Body of pancreas (tissue), 4 donors: ENCODE measurements at regions not wholly inside any gene's neighbourhood (a gene's known extent, or its start where the extent isn't known, plus 50 kb on each side); places are given as distances from the start of the nearest gene placed in this dataset.

Source experiments
- ATAC-seq: fragments of 150-250 bp; one replicate; pipeline ENCODE4 v1.9.1; 2016
- DNase-seq, 4 donors: peaks; one replicate each; pipeline ENCODE4 v3.0.0-alpha.2; 2019
- H3K27ac ChIP-seq, 4 donors: fragments of 200-600 bp; sonication (generic); 1 replicate in 3 of 4; 2 replicates in 1 of 4; pipeline versions ENCODE4 v1.5.1 to v1.6.1; 2016 to 2019; ENCODE audit warnings: mild to moderate bottlenecking in 1 of 4, mixed read lengths in 1 of 4, moderate library complexity in 1 of 4
- H3K27me3 ChIP-seq, 2 donors: fragments of 200-600 bp; sonication (generic); one replicate each; pipeline ENCODE4 v1.6.0; 2016; ENCODE audit warnings: mild to moderate bottlenecking in 1 of 2
- H3K36me3 ChIP-seq, 2 donors: fragments of 200-600 bp; sonication (generic); replicated peaks in 1 of 2; 2 replicates each; pipeline ENCODE4 v1.5.1; 2016; ENCODE audit warnings: low read depth in 2 of 2; ENCODE audit not compliant: insufficient read depth in 1 of 2
- H3K4me1 ChIP-seq: fragments of 200-600 bp; sonication (generic); one replicate; pipeline ENCODE4 v1.6.0; 2016
- H3K4me3 ChIP-seq, 2 donors: fragments of 200-600 bp; sonication (generic); 1 replicate in 1 of 2; 2 replicates in 1 of 2; pipeline ENCODE4 v1.5.1; 2016 to 2019
- H3K9me3 ChIP-seq, 3 donors: fragments of 200-600 bp; sonication (generic); 1 replicate in 2 of 3; 2 replicates in 1 of 3; pipeline ENCODE4 v1.5.1; 2016
- POLR2A ChIP-seq, 3 donors: fragments of 450-650 bp; IDR thresholded peaks; one replicate each; pipeline ENCODE4 v1.6.1; 2016; ENCODE audit warnings: antibody characterized with exemption in 3 of 3, mild to moderate bottlenecking in 2 of 3
- WGBS, 2 donors: methylation state at CpG; one replicate each; pipeline ENCODE4 v1.1.5; 2017; 5-methylcytosine and 5-hydroxymethylcytosine counted together
- intact Hi-C: fragments of 100-400 bp; cut with DNase I; formaldehyde crosslinking; loops from one replicate; pipeline ENCODE4 v1.15.1; 2023
- TF ChIP-seq, protein P1 (sequence below), 7 experiments: fragments of 450-650 bp in 4 of 7; fragments of 200-600 bp in 3 of 7; sonication (generic) in 3 of 7; IDR thresholded peaks; one replicate each; pipeline ENCODE4 v1.5.1; 2016 to 2019; ENCODE audit warnings: antibody characterized with exemption in 7 of 7

DNA sequence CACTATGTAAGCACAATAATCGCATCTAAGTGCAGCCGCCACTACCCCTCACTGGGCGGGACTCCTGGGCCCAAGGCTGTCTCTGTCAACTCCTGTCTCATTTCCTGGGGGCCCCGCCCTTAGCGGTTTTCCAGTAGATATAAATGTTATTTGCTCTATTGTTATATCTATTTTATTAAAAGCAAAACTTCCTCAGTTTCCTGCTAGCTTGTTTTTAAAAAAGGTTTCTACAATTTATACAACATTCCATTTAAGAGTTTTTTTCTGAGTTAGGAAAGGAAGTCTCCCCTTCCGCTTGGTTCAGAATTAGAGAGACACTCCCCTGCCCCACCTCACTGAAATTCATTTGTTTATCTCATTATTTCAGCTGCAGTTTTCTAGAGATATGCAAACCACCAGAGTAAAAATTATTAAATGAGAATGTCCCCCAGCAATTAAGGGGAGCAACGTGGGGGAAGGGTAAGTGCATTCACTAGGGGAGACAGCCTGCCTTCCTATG lies 82.7 kb downstream of the RAMP3 start:
- TF ChIP-seq, protein P1, sequence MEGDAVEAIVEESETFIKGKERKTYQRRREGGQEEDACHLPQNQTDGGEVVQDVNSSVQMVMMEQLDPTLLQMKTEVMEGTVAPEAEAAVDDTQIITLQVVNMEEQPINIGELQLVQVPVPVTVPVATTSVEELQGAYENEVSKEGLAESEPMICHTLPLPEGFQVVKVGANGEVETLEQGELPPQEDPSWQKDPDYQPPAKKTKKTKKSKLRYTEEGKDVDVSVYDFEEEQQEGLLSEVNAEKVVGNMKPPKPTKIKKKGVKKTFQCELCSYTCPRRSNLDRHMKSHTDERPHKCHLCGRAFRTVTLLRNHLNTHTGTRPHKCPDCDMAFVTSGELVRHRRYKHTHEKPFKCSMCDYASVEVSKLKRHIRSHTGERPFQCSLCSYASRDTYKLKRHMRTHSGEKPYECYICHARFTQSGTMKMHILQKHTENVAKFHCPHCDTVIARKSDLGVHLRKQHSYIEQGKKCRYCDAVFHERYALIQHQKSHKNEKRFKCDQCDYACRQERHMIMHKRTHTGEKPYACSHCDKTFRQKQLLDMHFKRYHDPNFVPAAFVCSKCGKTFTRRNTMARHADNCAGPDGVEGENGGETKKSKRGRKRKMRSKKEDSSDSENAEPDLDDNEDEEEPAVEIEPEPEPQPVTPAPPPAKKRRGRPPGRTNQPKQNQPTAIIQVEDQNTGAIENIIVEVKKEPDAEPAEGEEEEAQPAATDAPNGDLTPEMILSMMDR (IDR thresholded peaks at IDR 0.05) = no peak
- TF ChIP-seq POLR2A (IDR thresholded peaks at IDR 0.05) = no peak
- no peak for DNase-seq
- ATAC-seq = peak; percentile 59
- Histone ChIP-seq H3K4me3 (no peak overlapping the region), H3K27ac (peak overlapping the region in 2 of 4 donors; percentile 15 to 41), H3K4me1 (no peaks in the 10 kb centered on the region), H3K9me3 (no peaks in the 10 kb centered on the region), H3K27me3 (no peaks in the 10 kb centered on the region), H3K36me3 (no peaks in the 10 kb centered on the region)
- 76 to 79% methylated on average over 7 of the region's 7 CpGs for WGBS, 2 donors
- intact Hi-C loops = no loop called here

GRCh38 chr7:45240926-45241325 lies 83.3 kb downstream of the RAMP3 start:
- Histone ChIP-seq H3K36me3 (no peaks in the 10 kb centered on the region), H3K4me1 (no peaks in the 10 kb centered on the region), H3K27ac (peak overlapping the region in 2 of 4 donors; percentile 15 to 41), H3K9me3 (no peaks in the 10 kb centered on the region), H3K27me3 (no peaks in the 10 kb centered on the region), H3K4me3 (no peak overlapping the region)
- no peak for ATAC-seq
- WGBS, 2 donors = 52 to 74% methylated on average over 4 of the region's 4 CpGs
- intact Hi-C loops = no loop called here
- no peak for DNase-seq
- no peak for TF ChIP-seq POLR2A (IDR thresholded peaks at IDR 0.05)
- TF ChIP-seq, protein P1 (IDR thresholded peaks at IDR 0.05) = no peak

DNA sequence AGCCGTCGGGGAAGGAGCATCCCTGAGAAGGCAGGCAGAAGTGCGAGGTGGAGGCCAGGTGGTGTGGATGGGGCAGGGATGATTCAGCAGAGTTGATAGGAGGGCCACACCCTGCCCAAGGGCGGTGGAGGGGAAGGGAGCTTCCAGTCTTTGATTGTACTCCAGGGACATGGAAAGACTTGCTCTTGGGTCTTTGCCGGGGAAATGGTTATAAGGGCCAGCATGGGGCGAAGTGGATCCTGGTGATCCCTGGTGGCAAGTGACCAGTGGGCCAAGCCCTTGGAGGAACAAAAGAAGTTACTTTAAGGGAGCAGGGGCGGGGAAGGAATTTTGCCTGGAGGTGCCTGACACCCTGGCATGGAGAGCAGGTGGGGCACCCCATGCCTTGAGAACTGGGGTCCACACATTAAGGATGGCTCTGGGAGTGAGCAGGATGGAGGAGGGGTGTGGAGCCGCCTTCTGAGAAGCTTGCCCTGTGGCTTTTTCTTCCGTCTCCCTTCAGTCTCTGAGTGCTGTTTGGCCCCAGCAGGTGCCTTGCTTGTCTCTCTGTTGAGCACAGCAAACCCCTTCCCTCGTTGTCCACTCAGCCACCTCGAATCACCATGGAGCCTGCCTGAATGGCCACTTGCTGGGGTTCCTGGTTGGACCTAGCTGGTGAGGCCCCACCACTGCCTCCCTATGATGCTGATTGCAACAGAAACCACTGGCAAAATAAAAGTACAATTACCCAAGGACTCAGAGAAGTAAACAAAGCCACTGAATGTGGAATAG lies 83.9 kb downstream of the RAMP3 start:
- intact Hi-C loops = no loop called here
- Histone ChIP-seq H3K4me3 (no peak overlapping the region), H3K27me3 (no peaks in the 10 kb centered on the region), H3K27ac (peak overlapping the region in 1 of 4 donors; percentile 41), H3K9me3 (no peaks in the 10 kb centered on the region), H3K36me3 (no peaks in the 10 kb centered on the region), H3K4me1 (no peaks in the 10 kb centered on the region)
- TF ChIP-seq POLR2A (IDR thresholded peaks at IDR 0.05) = no peak
- no peak for DNase-seq
- 63 to 67% methylated on average over 11 of the region's 11 CpGs for WGBS, 2 donors
- peak; percentile 24 for ATAC-seq

DNA sequence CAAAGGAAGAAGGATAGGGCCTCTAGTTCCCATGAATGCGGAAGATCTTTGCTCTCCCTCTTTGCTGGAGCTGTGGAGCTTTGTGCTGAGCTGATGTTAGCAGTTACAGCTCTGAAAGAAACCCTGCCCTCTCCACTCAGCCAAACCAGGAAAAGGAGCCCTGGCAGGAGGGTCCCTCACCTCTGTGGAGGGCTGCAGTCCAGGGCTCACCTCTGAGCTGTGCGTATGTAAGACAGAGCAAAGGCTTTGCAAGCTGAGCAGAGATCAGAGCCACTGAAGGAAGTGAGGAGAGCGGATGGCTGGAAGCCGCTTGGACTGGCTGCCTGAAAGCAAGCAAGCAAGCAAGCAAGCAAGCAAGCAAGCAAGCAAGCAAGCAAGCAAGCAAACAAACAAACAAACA lies 84.7 kb downstream of the RAMP3 start:
- no peak for TF ChIP-seq POLR2A (IDR thresholded peaks at IDR 0.05)
- TF ChIP-seq, protein P1 (IDR thresholded peaks at IDR 0.05) = no peak
- WGBS, 2 donors = 86 to 92% methylated on average over 4 of the region's 4 CpGs
- no peaks in the 10 kb centered on the region for H3K4me1 ChIP-seq
- H3K27ac ChIP-seq = no peak overlapping the region
- DNase-seq (no peak), ATAC-seq (no peak)
- no peaks in the 10 kb centered on the region for H3K27me3 ChIP-seq
- no peak overlapping the region for H3K4me3 ChIP-seq
- no peaks in the 10 kb centered on the region for H3K9me3 ChIP-seq
- no peaks in the 10 kb centered on the region for H3K36me3 ChIP-seq
- intact Hi-C loops = no loop called here

DNA sequence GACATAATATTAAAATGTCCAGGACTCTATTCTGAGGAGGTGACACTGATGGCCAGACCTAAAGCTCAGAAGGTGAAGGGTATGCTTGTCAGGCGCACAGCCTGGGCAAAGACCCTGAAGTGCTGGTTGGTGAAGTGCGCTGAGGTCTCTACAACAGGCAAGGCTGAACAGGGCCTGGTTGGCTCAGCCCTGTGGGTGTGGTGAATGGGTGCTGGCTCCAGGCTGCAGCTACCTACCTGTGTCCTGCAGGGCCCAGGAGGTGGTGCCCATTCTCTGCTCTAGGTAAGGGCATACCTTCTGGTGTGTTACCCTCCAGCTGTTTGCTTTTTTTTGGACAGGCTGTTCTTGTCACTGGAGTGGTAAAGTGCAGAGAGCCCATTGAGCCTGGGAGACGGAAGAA lies 85.1 kb downstream of the RAMP3 start:
- intact Hi-C loops = no loop called here
- DNase-seq (no peak), ATAC-seq (no peak)
- H3K4me3 ChIP-seq = no peak overlapping the region
- TF ChIP-seq POLR2A (IDR thresholded peaks at IDR 0.05) = no peak
- TF ChIP-seq, protein P1 (IDR thresholded peaks at IDR 0.05) = no peak
- no peaks in the 10 kb centered on the region for H3K4me1 ChIP-seq
- no peak overlapping the region for H3K27ac ChIP-seq
- 66 to 91% methylated on average over 2 to 3 of the region's 3 CpGs for whole genome bisulfite sequencing, 2 donors
- no peaks in the 10 kb centered on the region for H3K27me3 ChIP-seq
- H3K36me3 ChIP-seq = no peaks in the 10 kb centered on the region
- H3K9me3 ChIP-seq = no peaks in the 10 kb centered on the region
